HUES64 (cell line): ENCODE measurements at regions not wholly inside any gene's neighbourhood (a gene's known extent, or its start where the extent isn't known, plus 50 kb on each side); places are given as distances from the start of the nearest gene placed in this dataset.

Experiments used
- H3K27ac ChIP-seq: 2 replicates; pipeline ENCODE4 v1.7.0; 2013; ENCODE audit warnings: low read depth, low read length, inconsistent platforms
- H3K27me3 ChIP-seq: 2 replicates; pipeline ENCODE4 v1.6.1; 2013; ENCODE audit warnings: mild to moderate bottlenecking, low read length; ENCODE audit not compliant: insufficient read depth
- H3K36me3 ChIP-seq: 2 replicates; pipeline ENCODE4 v1.6.1; 2013; ENCODE audit warnings: mild to moderate bottlenecking, low read length; ENCODE audit not compliant: insufficient read depth
- H3K4me1 ChIP-seq: 2 replicates; pipeline ENCODE4 v1.6.1; 2013; ENCODE audit warnings: mild to moderate bottlenecking, low read length, moderate library complexity; ENCODE audit not compliant: insufficient read depth
- H3K4me3 ChIP-seq: 2 replicates; pipeline ENCODE4 v1.5.1; 2013; ENCODE audit warnings: mild to moderate bottlenecking, low read length, moderate library complexity
- H3K9ac ChIP-seq: 2 replicates; pipeline ENCODE4 v1.6.1; 2013; ENCODE audit warnings: mild to moderate bottlenecking, low read depth, low read length
- H3K9me3 ChIP-seq: 2 replicates; pipeline ENCODE4 v1.6.1; 2013; ENCODE audit warnings: low read depth, low read length; ENCODE audit not compliant: insufficient read depth
- WGBS: fragments of 150-250, 120-280 bp; methylation state at CpG from one replicate; pipeline ENCODE4 v1.1.7; 2013; ENCODE audit warnings: missing lambda C conversion rate; 5-methylcytosine and 5-hydroxymethylcytosine counted together

DNA sequence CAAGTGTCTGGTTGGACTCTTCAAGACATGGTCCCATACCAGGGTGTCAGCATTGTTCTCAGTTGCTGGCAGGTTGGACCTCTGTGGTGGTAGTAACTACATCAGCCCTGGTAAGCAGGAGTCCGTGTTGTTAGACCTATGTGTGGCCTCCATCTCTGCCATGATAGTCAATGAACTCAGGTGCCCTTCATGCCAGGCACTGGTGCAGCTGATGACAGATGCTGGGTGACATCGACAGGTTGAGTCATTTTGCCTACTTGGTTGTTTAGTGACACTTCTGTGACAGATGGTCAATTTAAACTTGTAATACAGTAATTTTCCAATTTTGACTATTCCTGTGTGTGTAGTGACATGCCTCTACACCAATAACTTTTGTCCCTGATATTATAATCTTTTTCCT is 189.7 kb downstream of the SP3 start:
- no peaks in the 10 kb centered on the region for H3K27me3 ChIP-seq
- no peak overlapping the region for H3K4me3 ChIP-seq
- H3K9me3 ChIP-seq: no peaks in the 10 kb centered on the region
- no peak overlapping the region for H3K9ac ChIP-seq
- WGBS: 92% methylated on average over 2 of the region's 2 CpGs
- peaks cover 10% of the 10 kb centered on the region; the same call in 1 of the 2 replicates for H3K4me1 ChIP-seq
- H3K36me3 ChIP-seq: no peaks in the 10 kb centered on the region
- no peak overlapping the region for H3K27ac ChIP-seq

DNA sequence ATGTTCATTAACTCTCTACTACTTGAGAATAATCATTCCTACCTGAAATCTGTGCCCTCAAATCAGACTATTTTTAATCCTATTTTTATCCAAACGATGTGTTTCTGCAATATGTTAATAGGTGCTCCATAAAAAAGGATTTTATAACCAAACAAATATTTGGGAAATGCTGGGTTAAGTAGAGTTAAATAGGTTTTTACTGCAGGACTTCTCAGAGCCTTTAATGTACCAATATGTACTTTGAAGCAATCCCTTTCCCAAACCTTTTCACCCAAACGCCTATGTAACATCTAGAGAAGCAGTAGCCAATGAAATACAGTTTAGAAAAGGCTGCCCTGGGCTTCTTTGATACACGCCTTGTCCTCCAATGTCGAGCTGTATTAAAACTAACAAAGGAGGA is 182.5 kb downstream of the SP3 start:
- H3K9me3 ChIP-seq: no peaks in the 10 kb centered on the region
- no peaks in the 10 kb centered on the region for H3K27me3 ChIP-seq
- H3K27ac ChIP-seq: no peak overlapping the region
- H3K9ac ChIP-seq: no peak overlapping the region
- no peaks in the 10 kb centered on the region for H3K36me3 ChIP-seq
- WGBS: 93% methylated on average over 3 of the region's 4 CpGs
- H3K4me1 ChIP-seq: no peaks in the 10 kb centered on the region
- no peak overlapping the region for H3K4me3 ChIP-seq

DNA sequence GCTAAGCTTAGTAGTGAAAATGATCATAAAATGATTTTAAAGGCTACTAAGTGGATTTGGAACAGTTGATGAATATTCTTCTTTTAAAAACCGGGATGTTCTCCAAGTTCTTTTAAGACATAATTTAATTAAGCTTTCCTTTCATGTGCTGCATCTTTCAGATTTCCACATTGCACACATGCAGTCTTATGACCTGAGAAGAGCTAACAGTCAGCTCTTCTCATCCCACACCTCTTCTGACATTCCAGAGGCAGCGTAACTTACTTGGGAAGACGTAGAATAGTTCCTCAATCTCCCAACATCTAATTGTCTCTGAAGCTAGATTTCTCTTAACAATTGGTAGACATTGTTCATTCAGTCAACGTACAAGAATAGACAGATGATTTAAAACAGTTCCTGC is 181.8 kb downstream of the SP3 start:
- Histone ChIP-seq H3K27me3 (no peaks in the 10 kb centered on the region), H3K9ac (no peak overlapping the region), H3K36me3 (no peaks in the 10 kb centered on the region), H3K4me3 (no peak overlapping the region), H3K4me1 (no peaks in the 10 kb centered on the region), H3K9me3 (no peaks in the 10 kb centered on the region), H3K27ac (no peak overlapping the region)
- 95% methylated on average over 4 of the region's 4 CpGs for whole genome bisulfite sequencing

DNA sequence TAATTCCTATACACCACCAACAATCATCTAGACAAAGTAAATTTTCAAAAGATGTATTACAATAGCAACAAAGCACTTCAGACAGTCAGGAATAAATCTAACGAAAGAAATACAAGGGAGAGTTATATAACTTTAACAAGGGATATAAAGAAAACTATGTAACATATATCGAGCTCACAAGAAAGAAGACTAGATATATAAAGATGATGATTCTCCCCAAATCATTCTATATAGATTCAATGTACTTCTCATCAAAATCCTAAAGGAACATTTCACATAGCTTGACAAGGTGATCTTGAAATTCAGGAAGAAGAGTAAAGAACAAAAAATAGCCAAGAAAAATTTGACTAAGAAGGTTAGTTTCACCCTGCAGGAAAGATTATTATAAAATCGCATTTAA is 179.4 kb downstream of the SP3 start:
- WGBS: 100% methylated on average over 1 of the region's 3 CpGs
- H3K9me3 ChIP-seq: no peaks in the 10 kb centered on the region
- H3K27me3 ChIP-seq: no peaks in the 10 kb centered on the region
- H3K4me1 ChIP-seq: no peaks in the 10 kb centered on the region
- H3K27ac ChIP-seq: no peak overlapping the region
- no peaks in the 10 kb centered on the region for H3K36me3 ChIP-seq
- no peak overlapping the region for H3K9ac ChIP-seq
- H3K4me3 ChIP-seq: no peak overlapping the region

DNA sequence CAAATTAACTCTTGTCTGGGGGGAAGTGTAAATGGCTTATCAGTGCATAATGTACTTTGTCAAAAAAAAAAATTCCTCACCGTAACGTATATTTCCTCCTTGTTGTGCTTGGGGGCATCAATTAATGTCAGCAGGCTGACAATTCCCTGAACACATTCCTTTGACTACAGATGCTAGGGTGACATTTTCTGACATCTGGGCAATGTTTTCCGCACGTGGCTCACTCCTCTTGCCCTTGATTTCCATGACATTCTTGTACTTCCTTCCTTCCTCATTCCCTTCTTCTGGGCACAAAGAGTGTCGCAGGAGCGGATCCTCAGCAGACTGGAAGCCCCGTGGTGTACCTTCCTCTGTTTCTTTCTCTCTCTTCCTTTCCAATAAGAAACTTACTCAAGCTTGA is 173.7 kb downstream of the SP3 start:
- Histone ChIP-seq H3K4me1 (peaks cover 38% of the 10 kb centered on the region), H3K27ac (no peak overlapping the region), H3K36me3 (no peaks in the 10 kb centered on the region), H3K4me3 (no peak overlapping the region), H3K9me3 (no peaks in the 10 kb centered on the region), H3K9ac (no peak overlapping the region), H3K27me3 (no peaks in the 10 kb centered on the region)
- WGBS: 76% methylated on average over 7 of the region's 7 CpGs

DNA sequence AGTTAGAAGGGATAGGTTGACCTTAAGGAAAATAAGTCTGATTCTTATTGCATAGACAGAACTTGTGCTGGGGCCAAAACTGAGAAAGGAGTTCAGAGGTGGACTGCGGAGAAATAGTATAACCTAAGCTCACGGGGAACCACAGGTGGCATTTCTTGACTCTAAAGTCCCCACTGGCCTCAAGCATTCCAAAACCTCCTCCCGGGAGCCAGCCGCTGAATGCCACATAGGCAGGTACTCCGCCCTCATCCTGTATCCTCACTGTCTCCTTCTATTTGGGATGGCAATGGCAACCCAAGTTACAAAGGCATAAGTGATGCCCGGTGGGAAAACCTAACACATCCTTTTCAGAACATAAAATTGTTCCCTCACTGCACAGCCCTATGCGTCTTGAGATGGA is 173.0 kb downstream of the SP3 start:
- Histone ChIP-seq H3K4me3 (no peak overlapping the region), H3K27me3 (no peaks in the 10 kb centered on the region), H3K9me3 (no peaks in the 10 kb centered on the region), H3K27ac (no peak overlapping the region), H3K36me3 (no peaks in the 10 kb centered on the region), H3K4me1 (peaks cover 44% of the 10 kb centered on the region), H3K9ac (no peak overlapping the region)
- 62% methylated on average over 7 of the region's 7 CpGs for WGBS

DNA sequence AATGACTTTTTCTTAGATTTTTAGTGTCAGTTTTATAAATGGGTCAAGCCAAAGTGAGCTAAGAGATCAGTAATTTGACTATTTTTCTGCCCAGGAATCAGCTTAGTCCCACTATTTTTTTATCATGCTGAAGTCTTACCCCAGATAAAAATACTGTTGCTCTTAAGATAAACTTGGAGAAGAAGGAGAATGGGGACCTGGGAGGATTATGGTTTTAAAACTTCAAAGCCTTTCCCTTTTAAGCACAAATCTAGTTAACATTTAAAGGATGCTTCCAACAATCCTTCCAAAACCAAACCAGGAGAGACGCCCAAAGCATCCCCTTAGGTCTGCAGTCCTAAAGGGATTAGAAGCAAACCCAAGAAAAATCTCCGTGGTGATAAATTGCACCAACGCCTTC is 172.4 kb downstream of the SP3 start:
- Histone ChIP-seq H3K9ac (no peak overlapping the region), H3K4me1 (peaks cover 50% of the 10 kb centered on the region), H3K27ac (no peak overlapping the region), H3K9me3 (no peaks in the 10 kb centered on the region), H3K36me3 (no peaks in the 10 kb centered on the region), H3K4me3 (no peak overlapping the region), H3K27me3 (no peaks in the 10 kb centered on the region)
- WGBS: 92% methylated on average over 3 of the region's 3 CpGs

DNA sequence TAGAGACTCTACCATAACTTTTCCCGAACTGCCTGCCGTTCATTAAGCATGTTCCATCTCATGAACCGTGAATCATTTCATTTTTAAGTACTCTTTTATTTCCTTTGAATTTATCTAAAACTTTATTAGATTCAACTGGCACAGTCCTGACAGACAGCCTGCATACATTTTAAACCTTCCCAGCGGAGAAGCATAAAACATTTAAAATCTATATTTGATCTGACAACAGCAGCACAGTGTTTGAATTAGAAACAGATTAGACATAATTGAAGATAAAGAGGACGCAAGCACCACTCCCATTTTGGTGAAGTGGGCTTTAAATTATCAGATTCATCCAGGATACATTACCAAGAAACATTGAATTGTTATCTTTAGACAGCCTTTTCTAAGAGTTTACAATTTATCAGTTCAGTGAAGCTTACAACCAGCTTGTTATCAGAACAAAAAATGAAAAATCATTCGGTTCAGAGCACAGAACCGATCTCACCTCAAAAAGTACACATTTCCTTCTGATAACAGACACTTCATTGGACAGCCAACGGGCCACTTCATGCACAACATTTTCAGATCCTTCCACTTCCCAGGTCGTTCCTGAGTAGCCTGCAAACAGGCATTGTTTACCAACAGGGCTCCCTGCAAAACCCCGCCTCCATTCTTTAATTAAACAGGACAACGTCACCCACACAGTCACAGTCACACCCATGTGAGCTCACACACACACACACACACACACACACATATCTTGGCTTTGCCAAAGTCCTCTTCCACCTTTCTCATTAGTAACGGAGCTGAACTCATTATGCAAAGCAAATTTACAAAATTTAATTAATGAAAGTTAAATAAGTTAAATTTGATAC is 171.2 kb downstream of the SP3 start:
- Histone ChIP-seq H3K4me1 (peaks cover 60% of the 10 kb centered on the region), H3K27me3 (no peaks in the 10 kb centered on the region), H3K36me3 (no peaks in the 10 kb centered on the region), H3K9ac (no peak overlapping the region), H3K27ac (no peak overlapping the region), H3K9me3 (no peaks in the 10 kb centered on the region), H3K4me3 (no peak overlapping the region)
- 81% methylated on average over 10 of the region's 12 CpGs for WGBS

DNA sequence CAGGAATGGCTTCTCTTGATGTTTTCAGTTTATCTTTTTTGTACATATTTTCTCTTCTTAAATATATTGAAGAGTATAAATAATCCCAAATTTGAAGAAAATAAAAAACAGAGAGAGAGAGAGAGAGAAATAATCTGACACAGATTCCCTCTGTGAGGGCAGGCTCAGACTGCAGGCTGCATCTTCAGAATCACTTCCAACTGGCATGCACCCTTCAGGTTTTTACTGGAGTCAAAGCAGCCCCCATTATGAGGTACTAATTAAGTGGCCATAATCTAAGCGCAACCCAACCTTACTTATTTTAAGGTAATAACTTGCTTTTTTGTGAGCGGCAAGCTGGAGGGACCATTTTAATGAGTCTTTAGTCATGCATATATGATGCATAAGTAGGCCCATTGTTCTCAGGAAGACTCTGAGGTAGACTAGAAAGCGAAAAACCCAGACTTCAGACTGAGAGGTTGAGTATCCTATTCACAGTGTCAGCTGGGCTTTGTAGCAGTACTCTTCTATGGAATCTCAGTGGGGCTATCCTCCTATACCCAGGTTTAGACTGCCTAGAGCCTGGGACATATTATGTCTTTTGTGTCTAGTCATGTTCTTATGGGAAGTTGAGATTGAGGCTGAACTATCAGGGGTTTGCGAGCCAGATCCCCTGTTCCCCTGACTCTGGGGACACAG is 167.4 kb downstream of the SP3 start:
- WGBS: 46% methylated on average over 4 of the region's 4 CpGs

DNA sequence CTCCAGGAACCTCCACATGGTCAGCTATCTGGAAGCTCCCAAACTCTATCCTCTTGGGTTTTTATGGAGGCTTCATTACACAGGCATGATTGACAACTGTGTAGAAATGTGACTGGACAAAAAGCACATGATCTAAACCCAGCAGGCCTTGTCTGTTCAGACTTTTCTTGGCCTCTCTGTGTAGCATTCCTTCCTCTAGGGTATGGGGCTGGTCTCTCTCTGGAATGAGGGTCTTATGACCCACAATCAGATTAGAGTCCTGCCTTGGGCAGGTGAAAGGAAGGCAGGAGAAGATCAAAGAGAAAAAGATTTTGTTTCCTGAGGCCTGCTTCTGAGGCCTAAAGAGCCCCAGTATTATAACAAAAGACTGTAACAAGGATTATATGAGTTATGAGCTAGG is 162.7 kb downstream of the SP3 start:
- H3K9ac ChIP-seq: no peak overlapping the region
- H3K9me3 ChIP-seq: no peaks in the 10 kb centered on the region
- H3K4me1 ChIP-seq: peaks cover 12% of the 10 kb centered on the region
- no peak overlapping the region for H3K4me3 ChIP-seq
- H3K27me3 ChIP-seq: no peaks in the 10 kb centered on the region
- H3K27ac ChIP-seq: no peak overlapping the region
- no peaks in the 10 kb centered on the region for H3K36me3 ChIP-seq

More for the DNA sequence above, 167.4 kb downstream of the SP3 start:
- Histone ChIP-seq H3K9me3 (no peaks in the 10 kb centered on the region), H3K36me3 (no peaks in the 10 kb centered on the region), H3K4me3 (no peak overlapping the region), H3K27ac (peak overlapping the region; percentile 70; the same call in 1 of the 2 replicates), H3K4me1 (peaks cover 45% of the 10 kb centered on the region), H3K27me3 (no peaks in the 10 kb centered on the region), H3K9ac (peak overlapping the region; percentile 2; the same call in 1 of the 2 replicates)

DNA sequence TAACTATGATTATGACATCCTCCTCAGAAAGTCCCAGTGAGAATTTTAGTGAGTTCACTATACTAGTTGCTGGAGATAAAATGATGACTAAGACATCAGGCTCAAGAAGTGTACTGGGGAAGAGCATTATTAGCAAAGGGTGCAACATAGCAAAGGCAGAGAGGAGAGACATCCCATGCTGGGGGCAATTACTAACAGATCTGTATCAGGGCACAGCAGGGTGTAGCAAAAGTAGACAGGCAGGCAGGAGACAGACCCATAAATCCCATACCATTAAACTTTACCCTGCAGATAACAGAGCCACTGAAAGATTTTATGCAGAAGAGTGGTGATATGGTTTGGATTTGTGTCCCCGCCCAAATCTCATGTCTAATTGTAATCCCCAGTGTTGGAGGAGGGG is 161.7 kb downstream of the SP3 start:
- no peak overlapping the region for H3K4me3 ChIP-seq
- H3K27ac ChIP-seq: no peak overlapping the region
- H3K27me3 ChIP-seq: no peaks in the 10 kb centered on the region
- H3K9me3 ChIP-seq: no peaks in the 10 kb centered on the region
- no peaks in the 10 kb centered on the region for H3K36me3 ChIP-seq
- H3K9ac ChIP-seq: no peak overlapping the region
- peaks cover 3% of the 10 kb centered on the region for H3K4me1 ChIP-seq
- 88% methylated on average over 1 of the region's 1 CpG for WGBS
